Endothelial cell of hepatic sinusoid (primary cell): ENCODE measurements at regions not wholly inside any gene's neighbourhood (a gene's known extent, or its start where the extent isn't known, plus 50 kb on each side); places are given as distances from the start of the nearest gene placed in this dataset.

Experiments used
- in situ Hi-C: cut with HindIII; loops from 2 replicates; pipeline ENCODE4 v1.10.0; 2017; ENCODE audit warnings: low sequenced_read_pairs

DNA sequence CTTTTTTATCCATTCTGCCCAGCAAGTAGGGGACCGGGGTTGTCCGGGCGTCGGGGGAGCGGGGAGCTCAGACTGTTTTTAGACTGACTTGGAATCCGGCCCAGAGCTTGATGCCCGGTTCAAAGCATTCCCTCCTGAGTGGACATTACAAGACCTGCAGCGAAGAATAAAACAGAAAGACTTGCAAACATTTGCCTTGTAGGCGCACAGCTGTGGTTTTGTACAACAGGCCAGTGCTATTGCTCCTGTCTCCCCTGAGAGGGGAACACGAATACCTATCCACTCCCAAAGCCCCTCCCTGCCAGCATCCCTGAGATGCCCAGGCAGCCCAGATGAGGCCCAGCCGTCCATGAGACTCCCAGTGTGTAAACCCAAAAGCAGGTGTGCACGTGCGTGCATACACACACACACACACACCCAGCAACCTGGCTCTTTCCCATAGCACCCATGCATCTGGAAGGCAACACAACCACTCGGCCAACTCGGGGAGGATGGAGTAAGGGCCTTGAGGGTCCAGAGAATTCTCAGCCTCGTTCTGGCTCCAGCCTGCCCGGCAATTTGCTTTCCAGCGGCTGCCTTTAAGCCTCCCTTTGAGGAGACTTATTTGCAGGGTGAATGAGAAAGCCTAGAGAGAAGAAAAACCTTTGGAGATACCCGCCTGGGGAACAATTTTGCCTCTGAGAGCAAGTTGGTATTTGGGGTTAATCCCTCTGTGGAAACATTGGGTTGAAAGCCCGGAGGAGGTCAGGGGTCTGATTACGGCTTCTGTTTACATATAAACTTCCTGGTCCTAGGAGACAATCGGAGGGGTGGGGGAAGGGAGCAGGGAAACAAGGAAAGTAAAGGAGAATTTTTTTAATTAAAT lies 161.0 kb upstream of the HES1 start:
- in situ Hi-C loops = loop anchor here (10.0 kb wide), 2 partner anchors 60 to 70 kb away; no protein-coding TSS in a partner anchor

DNA sequence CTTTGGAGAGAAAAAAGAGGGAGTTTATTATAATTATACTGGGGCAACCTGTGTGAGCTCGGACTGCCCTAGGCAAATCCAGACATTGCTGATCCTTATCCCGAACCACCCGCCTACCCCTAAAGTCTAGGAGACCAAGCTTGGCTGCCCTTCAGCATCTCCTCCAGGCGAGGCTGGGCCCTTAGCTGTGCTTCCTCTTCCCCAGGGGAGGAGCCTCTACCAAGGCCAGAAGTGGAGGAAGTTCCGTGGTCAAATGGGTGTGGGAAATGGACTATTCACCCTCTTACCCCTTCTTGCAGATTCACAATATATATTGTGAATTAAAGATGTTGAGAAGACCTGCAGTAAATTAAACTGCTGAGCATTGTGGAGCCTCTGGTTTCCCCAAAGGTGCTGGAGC lies 158.3 kb upstream of the HES1 start:
- in situ Hi-C loops = loop anchor here (10.0 kb wide), 2 partner anchors 63 to 67 kb away; no protein-coding TSS in a partner anchor

DNA sequence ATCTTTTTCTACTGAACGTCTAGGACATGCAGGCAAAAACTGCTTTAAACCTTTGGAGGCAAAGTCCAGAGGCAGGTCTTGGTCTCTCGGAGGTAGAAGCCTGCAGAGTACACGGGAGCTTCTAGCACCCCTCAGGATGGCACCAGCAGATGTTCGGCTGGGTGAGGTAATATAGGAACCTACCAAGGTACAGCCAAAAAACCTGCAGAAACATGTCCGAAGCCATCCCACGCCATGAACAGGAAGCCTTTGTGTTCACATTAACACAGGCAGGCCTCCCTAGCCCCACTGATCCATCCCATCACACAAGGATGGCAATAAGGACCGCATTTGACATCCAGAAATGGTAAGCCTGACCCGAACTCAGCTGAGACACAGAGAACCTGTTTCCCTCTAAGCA lies 157.9 kb upstream of the HES1 start:
- in situ Hi-C loops = loop anchor here (10.0 kb wide), 2 partner anchors 63 to 67 kb away; no protein-coding TSS in a partner anchor

DNA sequence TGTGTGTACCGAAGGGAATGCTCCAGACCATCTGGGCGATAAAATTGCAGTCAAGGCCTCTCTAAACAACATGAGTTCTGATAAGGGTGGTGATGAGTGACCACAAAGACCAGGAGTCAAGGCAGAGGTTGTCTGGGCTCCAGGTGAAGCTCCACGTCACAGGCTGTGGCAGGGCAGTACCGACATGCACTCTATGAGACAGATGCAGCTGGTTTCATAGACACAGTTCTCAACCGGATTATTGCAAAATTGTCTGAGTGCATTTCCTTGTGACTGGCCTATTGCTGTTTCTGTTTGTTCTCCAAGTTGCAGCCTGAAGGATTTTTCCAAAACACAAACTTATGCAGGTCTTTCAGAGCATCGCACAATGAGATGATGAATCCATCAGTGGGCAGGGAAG lies 157.5 kb upstream of the HES1 start:
- in situ Hi-C loops = loop anchor here (10.0 kb wide), 2 partner anchors 64 to 66 kb away; no protein-coding TSS in a partner anchor

DNA sequence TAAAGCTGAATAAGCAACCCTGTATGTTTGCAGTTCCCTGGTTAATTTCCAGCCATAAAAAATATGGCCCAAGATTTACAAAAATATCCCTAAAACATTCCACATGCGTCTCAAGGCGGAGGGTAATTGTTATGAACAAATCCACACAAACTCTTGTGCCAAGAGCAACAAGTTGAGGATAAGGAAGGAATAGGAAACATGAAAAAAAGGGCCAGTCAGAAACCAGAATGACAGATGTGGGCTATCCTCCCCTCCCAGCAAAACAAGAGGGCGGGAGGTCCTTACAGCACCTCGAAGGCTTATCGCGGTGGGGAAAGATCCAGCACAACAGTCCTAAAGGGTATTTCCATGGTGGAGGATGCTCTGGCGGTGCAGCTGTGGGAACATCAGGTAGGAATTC lies 155.6 kb upstream of the HES1 start:
- in situ Hi-C loops = no loop called here

DNA sequence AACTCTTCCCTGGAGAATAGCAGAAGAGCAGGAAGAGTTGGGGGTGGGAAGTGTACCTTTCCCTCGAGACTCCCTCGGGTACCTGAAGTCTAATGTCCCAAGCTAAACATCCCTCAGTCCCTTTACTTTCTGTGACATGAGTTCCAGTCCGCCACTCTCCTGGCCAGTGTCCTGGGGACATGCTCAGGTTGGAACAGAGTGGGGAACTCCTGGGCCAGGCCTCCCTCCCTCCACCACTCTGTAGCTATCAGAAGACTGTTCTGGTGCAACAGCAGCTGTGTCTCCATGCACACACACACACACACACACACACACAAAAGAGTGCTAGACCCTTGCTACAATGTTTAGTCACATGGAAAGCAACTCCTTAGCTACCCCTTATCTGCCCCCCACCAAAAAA lies 155.0 kb upstream of the HES1 start:
- in situ Hi-C loops = no loop called here

DNA sequence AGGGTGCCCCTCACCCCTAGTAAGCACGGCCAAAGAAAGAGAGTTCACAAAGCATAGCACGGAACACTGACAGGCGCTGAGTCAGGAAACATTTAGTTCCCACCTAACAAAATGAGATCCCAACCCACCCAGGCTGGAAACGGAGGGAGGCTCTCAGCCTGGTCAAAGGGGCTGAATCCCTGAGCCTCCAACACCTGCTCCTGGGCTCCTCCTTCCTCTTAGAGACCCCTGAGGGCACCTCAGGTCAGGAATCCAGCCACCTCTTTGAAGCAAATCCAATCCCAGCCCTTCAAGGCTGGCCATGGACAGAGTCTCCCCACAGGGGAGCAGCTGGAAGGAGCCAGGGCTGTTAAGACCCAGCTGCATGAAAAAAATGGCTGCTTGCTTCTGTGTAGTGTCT lies 154.4 kb upstream of the HES1 start:
- in situ Hi-C loops = no loop called here

DNA sequence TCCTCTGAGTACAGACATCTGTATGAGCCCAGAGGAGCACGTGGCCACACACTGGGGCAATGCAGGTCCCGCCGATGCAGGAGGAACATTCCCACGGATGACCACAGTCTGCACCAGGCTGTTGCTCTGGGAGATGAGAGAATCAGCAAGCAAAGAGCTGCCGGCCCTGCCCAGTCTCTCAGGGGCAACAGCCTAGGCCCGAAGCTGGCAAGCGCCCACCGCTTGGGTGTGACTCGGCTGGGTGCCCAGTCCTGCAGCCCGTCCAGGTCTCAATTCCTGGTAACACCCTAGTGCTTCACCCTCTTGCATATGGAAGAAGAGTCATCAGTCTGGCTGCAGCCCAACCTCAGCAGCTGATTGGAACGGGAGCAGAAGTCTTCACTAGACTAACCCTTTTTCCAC lies 153.7 kb upstream of the HES1 start:
- in situ Hi-C loops = no loop called here

DNA sequence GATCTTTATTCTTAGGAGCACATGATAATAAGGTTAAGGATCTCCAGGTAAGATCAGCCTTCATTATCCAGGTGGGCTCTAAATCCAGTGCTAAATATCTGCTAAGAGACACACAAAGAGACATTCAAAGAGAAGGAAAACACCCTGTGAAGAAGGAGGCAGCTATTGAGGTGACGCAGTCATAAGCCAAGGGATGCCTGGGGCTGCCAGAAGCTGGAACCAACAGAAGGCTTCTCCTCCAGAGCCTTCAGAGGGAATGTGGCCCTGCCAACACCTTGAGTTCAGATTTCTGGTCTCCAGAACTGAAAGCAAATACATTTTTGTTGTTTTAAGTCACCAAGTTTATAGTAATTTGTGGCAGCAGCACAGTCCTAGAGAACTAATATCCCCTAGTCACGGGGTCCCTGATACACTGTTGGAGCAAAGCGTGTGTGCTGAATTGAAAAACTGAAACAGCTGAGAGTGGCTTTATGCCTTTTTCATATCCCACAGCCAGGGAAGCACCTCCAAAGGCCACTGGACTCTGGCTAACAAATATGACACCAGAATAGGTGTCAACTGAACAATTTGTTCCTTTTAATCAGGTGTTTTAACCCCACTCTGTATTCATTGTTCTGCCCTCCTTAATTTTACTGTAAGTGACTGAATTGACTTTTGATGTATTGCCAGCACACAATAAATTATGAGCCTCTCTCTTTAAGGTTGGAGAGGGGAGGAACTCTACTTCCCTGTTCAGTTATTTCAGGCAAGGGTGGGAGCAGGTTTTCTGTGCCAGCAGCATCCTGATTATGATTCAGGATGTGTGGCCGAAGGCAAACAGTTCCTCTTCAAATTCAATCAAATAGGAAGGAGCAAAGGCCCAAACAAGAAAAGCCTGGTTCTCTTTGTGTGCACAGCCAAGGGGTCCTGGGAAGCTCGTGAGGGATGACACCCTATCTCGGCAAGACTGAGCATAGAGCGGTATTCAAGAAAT lies 151.8 kb upstream of the HES1 start:
- in situ Hi-C loops = no loop called here

DNA sequence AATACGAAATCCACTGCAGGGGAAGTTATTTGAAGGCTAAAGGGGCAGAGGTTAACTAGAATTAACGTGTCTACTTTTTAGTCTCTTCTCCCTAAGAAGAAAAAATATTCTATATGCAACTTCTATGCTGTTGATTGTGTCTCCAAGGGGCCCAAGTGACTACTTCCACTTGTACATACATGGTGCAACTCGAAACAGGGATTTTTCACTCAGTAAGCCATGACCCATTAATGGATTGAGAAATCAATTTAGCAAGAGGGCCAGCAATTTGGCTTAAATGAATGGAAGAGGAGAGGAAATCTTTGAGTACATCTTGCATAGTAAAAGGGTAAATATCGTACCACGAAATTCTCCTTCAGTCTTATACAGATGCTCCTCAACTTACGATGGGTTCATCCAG lies 151.1 kb upstream of the HES1 start:
- in situ Hi-C loops = no loop called here

DNA sequence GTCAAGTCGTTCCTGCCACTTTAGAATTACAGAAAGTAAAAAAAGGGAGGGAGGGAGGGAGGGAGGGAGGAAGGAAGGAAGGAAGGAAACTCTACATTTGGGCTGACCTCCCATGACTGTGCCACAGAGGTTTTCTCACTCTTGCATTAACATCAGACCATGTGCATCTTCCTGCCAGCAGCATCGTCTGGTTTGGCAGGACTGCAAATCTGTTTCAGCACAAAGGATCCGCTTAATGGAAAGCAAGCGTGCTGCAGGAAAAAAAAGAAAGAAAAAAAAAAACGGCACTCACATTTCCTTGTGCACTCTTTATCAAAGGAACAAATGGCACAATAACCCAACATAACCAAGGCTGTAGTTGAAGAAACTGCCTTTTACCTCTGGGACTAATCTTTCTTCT lies 148.8 kb upstream of the HES1 start:
- in situ Hi-C loops = no loop called here

DNA sequence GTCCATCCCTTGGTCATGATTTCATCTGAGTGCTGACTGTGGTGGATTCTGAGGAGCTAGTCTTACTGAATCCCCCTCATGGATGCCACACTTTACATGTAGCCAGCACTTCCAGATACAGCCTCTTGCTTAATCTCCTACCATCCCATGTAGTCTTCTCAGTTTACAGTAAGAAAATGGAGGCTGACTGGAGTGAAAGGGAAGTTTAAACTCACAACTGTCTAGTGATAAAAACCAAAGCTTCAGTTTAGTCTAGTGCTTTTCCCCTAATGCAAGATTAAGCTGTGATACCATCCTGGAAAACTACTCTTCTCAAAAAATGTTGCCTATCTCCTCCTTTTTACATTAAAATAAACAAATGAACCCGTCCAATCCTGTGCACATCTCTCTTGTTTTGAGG lies 146.8 kb upstream of the HES1 start:
- in situ Hi-C loops = no loop called here

DNA sequence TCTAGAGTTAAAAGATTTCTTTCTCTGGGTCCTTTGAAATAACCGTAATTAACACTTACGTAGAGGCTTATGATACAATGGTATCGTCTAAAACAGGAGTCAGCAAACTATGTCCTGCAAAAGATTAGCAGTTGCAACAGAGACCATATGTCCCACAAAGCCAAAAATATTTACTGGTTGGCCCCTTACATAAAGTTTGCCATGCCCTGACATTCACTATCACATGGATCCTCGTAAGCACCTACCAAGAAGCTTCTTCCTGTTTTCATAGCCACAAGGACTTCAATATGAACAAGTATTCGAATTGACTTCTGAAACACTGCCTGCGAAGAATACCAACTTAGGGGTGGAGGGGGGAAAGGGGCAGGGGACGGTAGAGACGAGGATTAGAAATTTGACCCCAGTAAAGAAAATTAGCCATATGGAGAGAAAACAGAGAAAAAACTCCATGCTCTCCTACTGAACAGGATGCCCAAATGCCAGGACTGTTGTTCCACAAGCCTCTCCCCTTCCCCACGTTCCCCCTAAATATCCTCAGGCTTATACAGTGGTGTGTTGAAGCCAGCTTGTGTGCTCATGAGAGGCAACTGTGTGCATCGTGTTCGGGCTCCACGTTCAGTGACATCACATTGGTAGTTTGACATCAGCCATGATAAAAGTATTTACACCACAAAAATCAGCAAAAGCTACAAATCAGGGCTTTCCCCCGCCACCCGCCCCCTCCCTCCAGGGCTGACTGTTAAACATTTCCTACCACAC lies 144.1 kb upstream of the HES1 start:
- in situ Hi-C loops = loop anchor here (5.0 to 10.0 kb wide), 2 partner anchors 75 to 313 kb away; no protein-coding TSS in a partner anchor

DNA sequence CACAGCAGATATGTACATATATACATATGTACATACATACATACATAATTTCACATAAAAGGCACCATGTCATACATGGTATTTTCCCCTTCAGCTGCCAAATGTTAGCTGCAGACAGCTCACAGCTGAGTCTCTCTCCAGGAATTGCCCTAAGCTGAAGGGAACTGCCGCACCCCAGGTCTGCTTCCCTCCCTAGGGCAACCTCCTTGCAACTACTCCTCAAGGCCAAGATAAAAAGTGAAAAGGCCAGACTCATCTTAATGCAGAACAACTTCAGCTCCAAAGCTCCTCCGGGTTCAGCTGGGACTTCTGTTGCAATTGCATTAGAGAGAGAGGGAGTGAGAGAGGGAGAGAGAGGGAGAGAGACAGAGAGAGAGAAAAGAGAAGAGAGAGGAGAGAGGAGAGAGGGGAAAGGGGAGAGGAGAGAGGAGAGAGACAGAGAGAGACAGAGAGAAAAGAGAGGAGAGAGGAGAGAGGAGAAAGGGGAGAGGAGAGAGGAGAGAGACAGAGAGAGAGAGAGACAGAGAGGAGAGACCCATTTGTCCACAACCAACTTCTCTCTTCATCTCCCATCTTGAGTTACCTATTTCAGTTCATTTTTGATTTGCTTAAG lies 143.4 kb upstream of the HES1 start:
- in situ Hi-C loops = loop anchor here (5.0 to 10.0 kb wide), 2 partner anchors 75 to 312 kb away; no protein-coding TSS in a partner anchor

DNA sequence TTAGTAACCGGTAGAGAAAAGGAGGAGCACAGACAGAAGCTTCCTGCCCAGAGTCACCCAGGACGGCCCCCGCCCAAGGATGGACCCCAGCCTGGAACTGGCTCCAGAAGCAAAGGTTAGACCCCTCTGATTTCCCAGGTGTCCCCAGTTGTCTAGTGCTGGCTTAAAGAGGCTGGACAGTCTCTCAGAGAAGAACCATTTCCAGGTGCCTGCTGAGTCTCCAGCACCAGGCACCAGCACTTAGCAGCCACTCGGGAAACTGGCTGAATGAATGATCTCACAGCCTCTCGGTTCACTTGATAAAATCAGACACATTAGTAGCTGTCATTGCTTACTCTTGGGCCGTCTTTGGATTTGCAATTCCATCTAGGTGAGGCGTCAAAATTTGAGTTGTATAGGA lies 139.7 kb upstream of the HES1 start:
- in situ Hi-C loops = loop anchor here (10.0 kb wide), 1 partner anchor 309 kb away; no protein-coding TSS in a partner anchor

DNA sequence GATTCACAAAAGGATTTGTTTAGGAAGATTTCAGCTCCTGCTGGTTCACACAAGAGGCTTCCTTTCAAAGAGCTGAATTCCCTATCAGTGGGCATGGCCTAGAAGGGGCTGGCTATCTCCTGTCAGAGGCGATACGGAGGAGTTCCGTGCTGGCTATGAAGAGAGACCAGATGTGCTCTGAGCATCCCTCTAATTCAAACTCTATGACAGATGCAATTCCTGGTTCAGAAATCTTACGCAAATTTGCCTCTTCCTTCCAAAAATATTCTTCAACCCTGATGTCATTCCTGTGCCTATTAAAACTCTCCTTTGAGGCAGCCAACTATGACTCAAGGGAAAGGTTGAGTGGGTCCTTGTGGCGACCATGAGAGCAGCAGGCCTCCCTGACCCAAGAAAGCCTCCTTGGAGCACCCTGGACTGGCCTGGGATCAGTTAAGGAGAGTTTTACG lies 139.3 kb upstream of the HES1 start:
- in situ Hi-C loops = loop anchor here (10.0 kb wide), 1 partner anchor 308 kb away; no protein-coding TSS in a partner anchor

DNA sequence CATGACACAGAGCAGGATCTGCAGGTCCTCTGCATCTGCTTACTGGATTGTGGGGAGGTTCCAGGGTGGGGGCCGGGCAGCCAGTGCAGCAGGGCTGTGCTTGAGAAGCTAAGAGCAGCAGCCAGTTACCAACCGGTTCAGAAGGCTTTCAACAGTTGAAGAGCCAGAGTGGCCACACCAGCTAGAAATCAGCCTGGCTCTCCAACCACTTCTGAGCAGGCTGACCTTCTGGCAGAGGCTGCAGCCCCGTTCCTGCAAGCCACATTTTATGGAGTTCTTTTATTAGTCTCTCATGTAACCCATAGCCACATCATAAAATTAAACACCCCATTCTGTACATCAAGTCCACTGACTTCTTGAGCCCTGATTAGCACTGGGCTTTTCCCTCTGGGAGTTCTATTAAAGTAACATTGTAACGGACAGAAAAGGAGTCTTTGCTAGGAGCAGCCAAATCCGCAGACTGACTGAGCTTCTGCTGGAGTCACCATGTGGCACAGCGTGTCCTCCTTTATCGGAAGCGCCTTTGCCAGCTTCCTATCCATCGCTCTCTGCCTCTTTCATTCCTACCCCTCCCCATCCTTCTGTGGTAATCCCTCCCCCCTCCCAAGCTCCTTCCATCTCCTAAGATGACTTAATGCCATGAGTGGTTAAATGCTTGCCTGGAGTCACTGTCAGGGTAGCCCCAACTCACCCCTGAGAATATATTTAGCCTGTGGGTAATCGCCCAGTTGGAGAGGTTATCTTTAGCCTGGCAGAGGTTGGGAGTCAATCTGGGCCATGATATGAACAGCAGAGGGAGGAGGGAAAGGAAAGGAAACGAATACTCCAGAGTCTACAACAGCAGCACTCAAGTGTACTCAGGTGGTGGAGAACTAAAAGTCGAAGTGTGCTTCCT lies 138.5 kb upstream of the HES1 start:
- in situ Hi-C loops = loop anchor here (10.0 kb wide), 1 partner anchor 307 kb away; no protein-coding TSS in a partner anchor

DNA sequence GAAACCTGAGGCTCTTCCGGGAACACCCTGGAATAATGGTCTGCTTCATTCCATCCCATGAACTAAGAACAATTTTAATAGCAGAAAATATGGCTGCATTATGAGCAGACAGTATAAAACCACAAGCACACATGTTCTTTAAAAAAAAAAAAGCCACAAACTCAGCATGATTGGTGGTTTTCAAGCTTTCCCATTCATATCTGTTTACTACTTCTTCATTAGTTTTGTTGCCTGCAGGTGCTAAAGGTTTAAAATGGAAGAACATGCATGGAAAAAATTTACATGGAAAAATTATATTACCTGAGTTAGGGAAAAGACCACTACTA lies 137.9 kb upstream of the HES1 start:
- in situ Hi-C loops = loop anchor here (10.0 kb wide), 1 partner anchor 307 kb away; no protein-coding TSS in a partner anchor
